LNCaP clone FGC (cell line): ENCODE measurements at regions not wholly inside any gene's neighbourhood (a gene's known extent, or its start where the extent isn't known, plus 50 kb on each side); places are given as distances from the start of the nearest gene placed in this dataset.
"Not testable (repeated sequence)": the region's sequence is repeated elsewhere in the genome, so short reads cannot be mapped to it uniquely, and the experiment has no call there.

Experiments used
- DNase-seq: peaks from one replicate; pipeline ENCODE4 v3.0.0-alpha.2; 2011; ENCODE audit warnings: low read depth
- H3K4me3 ChIP-seq: 2 replicates; pipeline ENCODE4 v1.5.1; 2011; ENCODE audit warnings: mild to moderate bottlenecking, low read depth, low read length, control low read depth

GRCh38 chr7:73244782-73245311 is 63.8 kb downstream of the NSUN5 start:
- DNase-seq, H3K4me3 ChIP-seq: not testable (repeated sequence)

DNA sequence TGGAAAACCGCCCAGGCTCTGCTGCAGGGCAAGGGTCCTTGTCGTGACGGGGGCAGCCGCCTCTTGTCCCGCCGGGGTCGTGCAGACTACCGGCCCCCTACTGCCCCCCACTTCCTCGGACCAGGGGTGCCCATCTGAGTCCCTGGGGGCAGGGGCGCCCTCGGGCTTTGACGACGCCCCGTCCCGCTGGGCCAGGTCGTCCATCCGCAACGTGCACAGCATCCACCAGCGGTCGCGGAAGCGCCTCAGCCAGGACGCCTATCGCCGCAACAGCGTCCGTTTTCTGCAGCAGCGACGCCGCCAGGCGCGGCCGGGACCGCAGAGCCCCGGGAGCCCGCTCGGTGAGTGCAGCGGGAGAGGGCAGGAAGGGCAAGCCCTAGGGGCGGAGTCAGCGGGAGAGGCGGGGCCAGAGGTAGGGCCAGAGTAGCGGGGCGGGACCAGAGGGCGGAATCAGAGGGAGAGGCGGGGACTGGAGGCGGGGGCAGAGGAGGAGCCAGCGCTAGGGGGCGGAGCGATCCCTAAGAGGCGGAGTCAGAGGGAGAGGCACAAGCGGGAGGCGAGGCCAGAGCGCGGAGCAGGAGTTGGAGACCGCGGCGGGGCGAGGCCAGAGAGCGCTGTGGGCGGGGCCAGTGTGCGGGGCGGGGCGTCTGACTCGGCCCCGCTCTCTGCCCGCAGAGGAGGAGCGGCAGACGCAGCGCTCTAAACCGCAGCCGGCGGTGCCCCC is 73.5 kb downstream of the NSUN5 start:
- H3K4me3 ChIP-seq: peak overlapping the region; percentile 32
- DNase-seq: not testable (repeated sequence)

DNA sequence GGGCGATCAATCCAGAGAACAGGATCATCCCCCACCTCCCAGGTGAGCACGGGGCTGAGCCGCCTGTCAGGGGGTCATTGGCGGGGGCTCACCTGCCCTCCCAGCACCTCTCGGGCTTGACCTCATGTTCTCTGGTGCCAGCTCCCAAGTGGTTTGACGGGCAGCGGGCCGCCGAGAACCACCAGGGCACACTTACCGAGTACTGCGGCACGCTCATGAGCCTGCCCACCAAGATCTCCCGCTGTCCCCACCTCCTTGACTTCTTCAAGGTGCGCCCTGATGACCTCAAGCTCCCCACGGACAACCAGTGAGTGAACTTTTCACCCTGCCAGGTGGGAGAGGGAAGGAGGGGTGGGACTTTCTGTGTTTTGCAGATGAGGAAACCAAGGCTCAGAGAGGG is 82.9 kb downstream of the NSUN5 start:
- not testable (repeated sequence) for DNase-seq, H3K4me3 ChIP-seq

DNA sequence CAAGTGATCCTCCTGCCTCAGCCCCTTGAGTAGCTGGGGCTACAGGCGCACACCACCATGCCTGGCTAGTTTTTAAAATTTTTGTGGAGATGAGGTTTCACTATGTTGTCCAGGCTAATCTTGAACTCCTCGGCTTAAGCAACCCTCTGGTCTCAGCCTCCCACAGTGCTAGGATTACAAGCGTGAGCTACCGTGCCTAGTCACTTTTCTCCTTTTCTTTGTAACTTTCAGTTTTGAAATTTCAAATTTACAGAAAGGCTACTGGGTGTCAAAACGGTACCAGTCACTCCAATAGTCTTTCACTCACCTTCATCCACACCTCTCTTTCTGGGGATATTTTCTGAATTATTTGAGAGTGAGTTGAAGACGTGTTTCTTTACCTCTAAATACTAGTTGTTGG is 86.9 kb downstream of the NSUN5 start:
- DNase-seq: not testable (repeated sequence)

GRCh38 chr7:73220766-73221370 is 87.8 kb downstream of the NSUN5 start:
- DNase-seq: not testable (repeated sequence)

More for the DNA sequence above, 86.9 kb downstream of the NSUN5 start:
- H3K4me3 ChIP-seq: not testable (repeated sequence)

DNA sequence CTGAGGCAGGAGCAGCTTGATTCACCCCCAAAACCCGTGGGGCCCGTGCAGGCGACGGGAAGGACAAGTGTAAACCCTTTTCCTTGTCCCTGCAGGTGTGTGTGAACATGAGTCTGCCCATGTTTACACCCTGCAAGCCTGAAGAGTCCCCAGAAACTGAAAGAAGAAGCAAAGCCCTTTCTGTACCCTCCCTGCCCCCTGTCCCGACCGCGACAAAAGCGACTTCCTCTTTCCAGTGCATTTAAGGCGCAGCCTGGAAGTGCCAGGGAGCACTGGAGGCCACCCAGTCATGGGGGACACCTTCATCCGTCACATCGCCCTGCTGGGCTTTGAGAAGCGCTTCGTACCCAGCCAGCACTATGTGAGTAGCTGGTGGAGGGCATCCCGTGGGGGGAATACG is 88.3 kb downstream of the NSUN5 start:
- DNase-seq, H3K4me3 ChIP-seq: not testable (repeated sequence)

More at GRCh38 chr7:73220766-73221370, 87.8 kb downstream of the NSUN5 start:
- not testable (repeated sequence) for H3K4me3 ChIP-seq

GRCh38 chr7:73218802-73219201 is 89.8 kb downstream of the NSUN5 start:
- H3K4me3 ChIP-seq, DNase-seq: not testable (repeated sequence)

GRCh38 chr7:73216046-73216675 is 92.5 kb downstream of the NSUN5 start:
- DNase-seq, H3K4me3 ChIP-seq: not testable (repeated sequence)

DNA sequence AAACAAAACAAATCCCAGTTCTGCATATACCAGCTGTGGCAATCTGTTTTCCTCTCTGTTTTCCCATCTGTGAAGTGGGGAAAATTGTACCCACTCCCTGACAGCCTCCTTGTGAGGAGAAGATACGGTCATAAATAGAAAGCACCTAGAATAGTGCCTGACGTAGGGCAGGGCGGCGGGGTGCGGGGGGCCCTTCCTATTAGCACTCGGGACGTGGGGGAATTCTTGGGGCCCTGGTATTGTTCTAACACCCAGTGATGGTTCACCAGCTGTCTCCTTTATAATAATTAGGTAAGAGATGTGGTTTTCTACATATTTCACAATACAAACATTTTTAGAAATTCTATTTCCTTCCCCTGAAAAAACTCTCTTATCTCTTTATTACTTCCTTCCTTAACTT is 93.4 kb downstream of the NSUN5 start:
- DNase-seq, H3K4me3 ChIP-seq: not testable (repeated sequence)

DNA sequence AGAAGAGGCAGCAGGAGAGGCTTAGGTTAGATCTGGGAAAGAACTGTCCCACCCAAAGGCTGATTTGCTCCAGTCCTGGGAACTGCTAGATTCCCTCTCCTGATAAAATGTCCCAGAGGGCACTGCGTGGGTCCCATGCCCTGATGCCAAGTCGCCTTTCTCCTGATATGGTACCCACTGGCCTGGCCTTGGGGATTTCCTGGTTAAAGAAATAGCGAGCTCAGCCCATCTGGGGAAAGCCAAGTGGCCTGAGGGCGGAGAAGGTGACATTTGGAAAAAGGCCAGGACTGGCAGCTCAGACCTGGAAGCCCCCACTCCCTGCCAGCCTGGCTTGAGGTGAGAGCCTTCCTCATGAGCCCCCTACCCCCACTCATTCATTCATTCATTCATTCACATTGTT is 94.2 kb downstream of the NSUN5 start:
- DNase-seq, H3K4me3 ChIP-seq: not testable (repeated sequence)

- H3K4me3 ChIP-seq: not testable (repeated sequence)
Measured at GRCh38 chr7:73213076-73213475, 95.5 kb downstream of the NSUN5 start.

DNA sequence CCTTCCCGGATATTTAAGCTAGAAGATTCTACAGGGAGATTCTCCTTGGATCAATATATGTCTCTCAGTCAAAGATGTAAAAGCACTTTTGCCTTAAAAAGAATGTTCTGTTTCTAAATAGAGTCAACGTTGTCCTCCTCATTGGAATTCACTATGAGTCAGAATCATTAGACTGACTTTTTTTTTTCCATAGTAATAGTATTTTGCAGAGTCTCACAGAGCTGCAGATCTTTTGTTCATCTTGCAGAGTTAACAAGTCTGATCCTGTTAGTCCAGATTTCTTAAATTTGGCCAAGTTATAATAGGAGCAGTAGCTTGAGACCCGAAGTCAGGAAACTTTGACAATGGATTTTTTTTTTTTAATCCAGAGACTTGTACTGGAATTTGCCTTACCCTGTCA is 103.0 kb downstream of the NSUN5 start:
- not testable (repeated sequence) for DNase-seq, H3K4me3 ChIP-seq

More at GRCh38 chr7:73213076-73213475, 95.5 kb downstream of the NSUN5 start:
- not testable (repeated sequence) for DNase-seq

DNA sequence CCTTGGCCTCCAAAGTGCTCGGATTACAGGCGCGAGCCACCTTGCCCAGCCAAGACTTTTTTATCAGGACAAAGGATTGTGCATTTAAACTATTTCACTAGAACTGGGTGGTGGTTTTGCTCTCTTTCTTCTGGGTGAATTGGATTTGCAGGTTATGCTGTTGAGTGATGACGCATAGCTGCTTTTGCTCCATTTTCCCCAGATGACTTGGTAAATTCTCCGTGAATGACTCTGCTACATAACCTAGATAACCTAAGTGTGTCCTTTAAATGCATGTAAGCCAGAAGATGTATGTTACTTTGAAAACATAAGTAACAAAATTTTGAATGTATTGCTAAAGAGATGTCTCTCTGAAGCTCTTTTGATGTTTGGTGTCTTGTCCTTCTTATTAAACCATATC is 103.7 kb downstream of the NSUN5 start:
- not testable (repeated sequence) for DNase-seq

GRCh38 chr7:73203312-73203711 is 105.3 kb downstream of the NSUN5 start:
- not testable (repeated sequence) for DNase-seq, H3K4me3 ChIP-seq

More for the DNA sequence above, 103.7 kb downstream of the NSUN5 start:
- not testable (repeated sequence) for H3K4me3 ChIP-seq

GRCh38 chr7:73201264-73201663 is 107.4 kb downstream of the NSUN5 start:
- H3K4me3 ChIP-seq: not testable (repeated sequence)

GRCh38 chr7:73200518-73201099 is 108.0 kb downstream of the NSUN5 start:
- DNase-seq: not testable (repeated sequence)

More at GRCh38 chr7:73201264-73201663, 107.4 kb downstream of the NSUN5 start:
- not testable (repeated sequence) for DNase-seq

DNA sequence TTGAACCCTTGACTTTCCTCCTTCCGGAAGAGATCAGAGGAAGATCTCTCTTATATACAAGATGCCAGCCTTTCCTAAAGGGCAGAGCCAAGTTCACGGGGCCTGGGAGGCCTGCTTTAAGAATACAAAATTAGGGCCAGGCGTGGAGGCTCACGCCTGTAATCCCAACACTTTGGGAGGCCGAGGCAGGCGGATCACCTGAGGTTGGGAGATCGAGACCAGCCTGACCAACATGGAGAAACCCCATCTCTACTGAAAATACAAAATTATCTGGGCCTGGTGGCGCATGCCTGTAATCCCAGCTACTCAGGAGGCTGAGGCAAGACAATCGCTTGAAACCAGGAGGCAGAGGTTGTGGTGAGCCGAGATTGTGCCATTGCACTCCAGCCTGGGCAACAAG is 108.2 kb upstream of the SPDYE9 start:
- not testable (repeated sequence) for DNase-seq, H3K4me3 ChIP-seq

More at GRCh38 chr7:73200518-73201099, 108.0 kb downstream of the NSUN5 start:
- not testable (repeated sequence) for H3K4me3 ChIP-seq

GRCh38 chr7:73190483-73191155 is 104.8 kb upstream of the SPDYE9 start:
- not testable (repeated sequence) for DNase-seq, H3K4me3 ChIP-seq

GRCh38 chr7:73188287-73188686 is 102.4 kb upstream of the SPDYE9 start:
- not testable (repeated sequence) for DNase-seq

More at GRCh38 chr7:73188287-73188686, 102.4 kb upstream of the SPDYE9 start:
- H3K4me3 ChIP-seq: not testable (repeated sequence)
